ENCODE measurements at regions not wholly inside any gene's neighbourhood (a gene's known extent, or its start where the extent isn't known, plus 50 kb on each side); places are given as distances from the start of the nearest gene placed in this dataset.

DNA sequence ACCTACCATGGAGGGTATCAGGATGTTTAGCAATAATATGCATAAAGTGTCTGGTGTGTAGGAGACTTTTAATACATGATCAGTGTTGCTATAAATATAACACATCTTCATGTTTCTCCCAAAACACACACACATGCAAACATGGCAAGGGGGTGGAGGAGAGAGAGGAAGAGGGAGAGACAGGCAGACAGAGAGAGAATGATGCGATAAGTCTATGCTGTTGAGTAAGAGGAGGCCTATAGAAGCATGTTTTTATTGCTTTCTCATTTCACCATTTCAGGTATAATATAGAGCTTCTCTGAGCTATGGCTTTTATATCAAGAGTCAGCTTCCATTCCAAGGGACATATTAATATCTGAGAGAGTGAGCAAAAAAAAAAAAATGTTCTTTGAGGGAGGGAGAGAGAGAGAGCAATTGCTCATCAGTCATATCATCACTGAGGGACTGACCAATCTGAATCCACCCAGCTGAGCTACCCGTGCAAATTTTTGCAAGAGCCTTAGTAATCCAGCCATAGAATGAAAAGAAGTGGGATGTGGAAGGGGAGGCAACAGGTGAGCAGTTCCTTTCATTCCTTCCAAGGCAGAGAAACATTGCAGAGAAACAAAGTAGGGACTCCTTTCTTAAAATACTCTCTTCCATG lies 54.8 kb upstream of the RASSF8 start:
- H3K4me1 ChIP-seq = no peaks in the 10 kb centered on the region
- H3K9me3 ChIP-seq = no peaks in the 10 kb centered on the region
- TF ChIP-seq CTCF (IDR thresholded peaks at IDR 0.05) (no peak), POLR2AphosphoS5 (IDR thresholded peaks at IDR 0.05) (no peak), EP300 (IDR thresholded peaks at IDR 0.05) (no peak), POLR2A (IDR thresholded peaks at IDR 0.05) (no peak)
- no peaks in the 10 kb centered on the region for H3K27me3 ChIP-seq
- no peak overlapping the region for H3K27ac ChIP-seq
- H3K36me3 ChIP-seq = no peaks in the 10 kb centered on the region
- no peak overlapping the region for H3K4me3 ChIP-seq
- no peak for ATAC-seq
- WGBS, 2 donors (ENCODE audit: low coverage in 1 of 2) = 71 to 93% methylated on average over 2 of the region's 2 CpGs

- no peaks in the 10 kb centered on the region for H3K27me3 ChIP-seq
- WGBS, 2 donors (ENCODE audit: low coverage in 1 of 2) = 100% methylated on average over 1 of the region's 1 CpG; no CpG with 5 or more reads in 1 of the 2 donors
- no peaks in the 10 kb centered on the region for H3K36me3 ChIP-seq
- H3K9me3 ChIP-seq = no peaks in the 10 kb centered on the region
- H3K27ac ChIP-seq = no peak overlapping the region
- H3K4me1 ChIP-seq = no peaks in the 10 kb centered on the region
- no peak overlapping the region for H3K4me3 ChIP-seq
- no peak for TF ChIP-seq POLR2AphosphoS5 (IDR thresholded peaks at IDR 0.05)
- no peak for TF ChIP-seq POLR2A (IDR thresholded peaks at IDR 0.05)
- no peak for TF ChIP-seq CTCF (IDR thresholded peaks at IDR 0.05)
- no peak for TF ChIP-seq EP300 (IDR thresholded peaks at IDR 0.05)
- no peak for ATAC-seq
Observed at GRCh38 chr12:25904442-25904841, 54.0 kb upstream of the RASSF8 start.

- H3K9me3 ChIP-seq = peaks cover 0 to 3% (median 0%) of the 10 kb centered on the region in 3 donors
- WGBS, 2 donors (ENCODE audit: low coverage in 1 of 2) = 87 to 89% methylated on average over 2 of the region's 2 CpGs
- no peak for ATAC-seq
Observed at GRCh38 chr12:25906651-25907340, 51.7 kb upstream of the RASSF8 start.

More at GRCh38 chr12:25906651-25907340, 51.7 kb upstream of the RASSF8 start:
- TF ChIP-seq POLR2AphosphoS5 (IDR thresholded peaks at IDR 0.05) (no peak), CTCF (IDR thresholded peaks at IDR 0.05) (no peak), POLR2A (IDR thresholded peaks at IDR 0.05) (no peak)
- Histone ChIP-seq H3K27ac (no peak overlapping the region), H3K4me1 (no peaks in the 10 kb centered on the region), H3K4me3 (no peak overlapping the region), H3K27me3 (no peaks in the 10 kb centered on the region), H3K36me3 (no peaks in the 10 kb centered on the region)

Small RNA genes in the stretch of these regions (small RNA-seq; reads per million reads assigned to genes)
- gene RN7SKP262 = 0 reads per million in 4 donors

Data from gastroesophageal sphincter (tissue), 4 donors.